ENCODE measurements at regions not wholly inside any gene's neighbourhood (a gene's known extent, or its start where the extent isn't known, plus 50 kb on each side); places are given as distances from the start of the nearest gene placed in this dataset.

DNA sequence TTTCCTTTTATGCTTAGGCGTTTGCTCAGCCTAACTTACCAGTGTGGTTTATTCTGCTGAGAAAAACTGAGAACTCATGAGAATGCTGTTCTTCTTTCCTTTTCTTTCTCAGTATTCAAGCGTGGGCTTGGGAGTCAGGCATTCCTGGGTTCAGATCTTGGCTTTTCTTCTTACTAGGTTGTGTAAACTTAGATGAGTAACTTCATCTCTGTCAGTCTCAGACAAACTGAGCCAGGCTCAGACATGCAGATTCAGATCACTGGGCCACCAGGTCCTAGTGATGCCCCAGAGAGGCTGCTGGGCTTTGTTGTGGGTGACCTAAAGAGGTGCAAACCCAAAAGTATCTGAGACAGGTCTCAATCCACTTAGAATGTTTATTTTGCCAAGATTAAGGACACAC lies 95.8 kb upstream of the MPHOSPH6 start:
- TF ChIP-seq, protein P1, sequence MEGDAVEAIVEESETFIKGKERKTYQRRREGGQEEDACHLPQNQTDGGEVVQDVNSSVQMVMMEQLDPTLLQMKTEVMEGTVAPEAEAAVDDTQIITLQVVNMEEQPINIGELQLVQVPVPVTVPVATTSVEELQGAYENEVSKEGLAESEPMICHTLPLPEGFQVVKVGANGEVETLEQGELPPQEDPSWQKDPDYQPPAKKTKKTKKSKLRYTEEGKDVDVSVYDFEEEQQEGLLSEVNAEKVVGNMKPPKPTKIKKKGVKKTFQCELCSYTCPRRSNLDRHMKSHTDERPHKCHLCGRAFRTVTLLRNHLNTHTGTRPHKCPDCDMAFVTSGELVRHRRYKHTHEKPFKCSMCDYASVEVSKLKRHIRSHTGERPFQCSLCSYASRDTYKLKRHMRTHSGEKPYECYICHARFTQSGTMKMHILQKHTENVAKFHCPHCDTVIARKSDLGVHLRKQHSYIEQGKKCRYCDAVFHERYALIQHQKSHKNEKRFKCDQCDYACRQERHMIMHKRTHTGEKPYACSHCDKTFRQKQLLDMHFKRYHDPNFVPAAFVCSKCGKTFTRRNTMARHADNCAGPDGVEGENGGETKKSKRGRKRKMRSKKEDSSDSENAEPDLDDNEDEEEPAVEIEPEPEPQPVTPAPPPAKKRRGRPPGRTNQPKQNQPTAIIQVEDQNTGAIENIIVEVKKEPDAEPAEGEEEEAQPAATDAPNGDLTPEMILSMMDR (IDR thresholded peaks at IDR 0.05) = no peak
- TF ChIP-seq POLR2A (IDR thresholded peaks at IDR 0.05) = no peak
- TF ChIP-seq POLR2AphosphoS5 (IDR thresholded peaks at IDR 0.05) = no peak

All from prostate gland (tissue), 2 donors.